NOMO-1 (cell line): ENCODE measurements at regions not wholly inside any gene's neighbourhood (a gene's known extent, or its start where the extent isn't known, plus 50 kb on each side); places are given as distances from the start of the nearest gene placed in this dataset.
"Not testable (repeated sequence)": the region's sequence is repeated elsewhere in the genome, so short reads cannot be mapped to it uniquely, and the experiment has no call there.

Experiments
- DNase-seq, 2 experiments: peaks; one replicate each; lab custom pipeline; 2025; ENCODE audit not compliant: unreplicated experiment in 2 of 2; lab: John Stamatoyannopoulos, UW

DNA sequence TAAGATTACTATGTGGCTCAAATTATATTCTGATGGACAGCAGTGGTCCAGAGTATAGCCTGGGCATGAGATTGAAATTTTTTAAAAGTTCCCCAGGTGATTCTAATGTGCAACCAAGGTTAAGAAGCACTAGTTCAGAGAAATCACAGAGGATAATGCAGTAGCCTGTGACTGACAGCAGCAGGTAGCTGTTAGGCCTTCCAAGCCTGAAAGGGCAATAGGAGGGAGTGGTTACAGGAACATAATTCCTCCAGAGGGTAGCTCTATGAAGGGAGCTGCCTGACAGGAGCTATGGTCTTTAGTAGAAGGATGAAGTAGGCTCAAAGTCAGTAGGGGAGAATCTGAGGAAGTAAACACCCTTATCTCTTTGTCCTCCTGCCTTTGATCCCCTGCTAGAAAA lies 342.9 kb upstream of the PPP2R3A start:
- DNase-seq, result no peak

DNA sequence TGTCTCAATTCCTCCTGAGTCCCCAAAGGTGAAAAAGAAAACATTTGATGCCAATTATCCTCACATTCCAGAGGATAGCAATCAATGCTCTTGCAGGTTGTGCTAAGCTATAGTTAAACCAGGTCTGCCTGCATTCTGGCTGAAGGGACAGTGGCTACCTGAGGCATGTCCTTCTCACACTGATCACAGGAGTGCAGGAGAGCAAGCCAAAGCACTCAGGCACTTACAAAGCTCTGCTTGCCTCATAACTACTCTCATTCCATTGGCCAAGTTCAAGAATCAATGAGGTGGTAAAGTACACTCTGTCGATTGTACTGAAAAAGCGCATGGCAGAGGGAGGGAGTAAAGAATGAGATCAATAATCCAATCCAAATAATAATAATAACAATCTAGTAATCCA lies 342.0 kb upstream of the PPP2R3A start:
- no peak for DNase-seq

DNA sequence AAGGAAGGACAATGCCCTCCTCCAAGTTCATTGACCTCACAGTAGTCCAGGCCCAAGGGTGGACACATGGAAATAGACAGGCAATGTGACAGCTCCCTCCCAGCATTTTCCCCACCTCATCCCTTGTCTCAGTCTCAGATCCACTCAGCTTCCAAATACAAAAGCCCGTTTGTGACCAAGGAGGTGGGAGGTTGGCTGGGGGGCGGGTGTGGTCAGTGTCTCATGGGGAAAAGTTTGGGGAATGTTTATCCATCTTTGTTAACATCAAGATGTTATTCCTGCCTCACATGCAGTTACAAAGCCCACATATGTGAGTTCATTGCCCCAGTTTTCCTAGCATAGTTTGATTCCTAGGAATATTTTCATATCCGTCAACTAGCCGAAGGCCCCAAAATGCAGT lies 338.5 kb upstream of the PPP2R3A start:
- no peak for DNase-seq

DNA sequence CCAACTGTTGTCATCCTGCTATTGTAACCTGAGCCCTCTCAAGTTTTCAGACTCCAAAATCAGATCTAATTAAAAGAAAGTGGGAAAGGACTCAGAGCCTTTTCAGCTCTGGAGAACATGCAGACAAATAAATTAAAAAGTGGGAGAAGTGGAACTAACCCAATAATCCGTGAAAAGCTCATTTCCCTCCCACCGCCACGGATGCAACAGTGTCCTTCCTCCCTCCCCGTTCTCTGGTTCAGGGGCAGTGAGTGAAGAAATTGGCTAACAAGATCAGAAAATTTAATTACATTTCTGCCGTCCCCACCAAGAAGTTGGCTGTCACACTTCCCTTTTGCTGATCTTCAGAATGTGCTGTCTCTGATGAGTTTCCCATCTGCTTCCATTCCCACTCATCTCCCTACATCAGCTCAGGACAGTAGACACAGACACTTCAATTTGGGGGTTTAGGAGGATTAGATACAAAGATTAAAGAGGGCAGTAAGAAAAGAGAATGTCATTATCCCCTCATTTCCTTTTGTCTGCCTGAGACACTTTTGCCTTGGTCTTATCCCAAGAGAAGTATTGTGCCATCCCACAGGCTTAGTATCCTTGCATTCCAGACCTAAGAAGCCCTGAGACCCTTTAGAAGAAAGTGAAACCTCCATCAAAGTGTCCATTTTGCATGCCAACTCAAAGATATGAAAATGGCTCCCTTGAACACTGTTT lies 335.7 kb upstream of the PPP2R3A start:
- DNase-seq, result no peak

DNA sequence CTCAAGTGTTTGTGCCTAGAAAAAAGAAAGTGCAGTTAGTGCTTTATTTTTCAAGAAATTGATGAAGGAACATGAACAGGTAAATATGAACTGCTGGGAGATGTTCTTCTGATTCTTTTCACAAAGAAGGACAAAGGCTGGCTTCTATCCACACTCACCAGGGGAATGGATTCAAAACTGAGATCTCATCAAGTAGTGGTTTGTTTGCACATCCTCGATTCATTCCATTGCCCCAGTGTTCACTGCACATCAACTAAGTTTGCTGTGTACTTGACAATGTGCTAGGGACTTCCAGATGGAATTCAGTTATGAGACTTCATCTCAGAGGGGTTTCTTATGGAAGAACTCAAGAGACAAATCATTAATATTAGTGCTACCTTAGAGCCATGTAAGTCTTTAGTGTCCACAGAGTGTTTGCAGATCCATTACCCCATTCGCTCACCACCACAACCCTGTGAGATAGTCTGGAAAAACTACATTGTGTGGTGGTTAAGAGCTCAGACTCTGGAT lies 332.9 kb upstream of the PPP2R3A start:
- DNase-seq, result no peak

DNA sequence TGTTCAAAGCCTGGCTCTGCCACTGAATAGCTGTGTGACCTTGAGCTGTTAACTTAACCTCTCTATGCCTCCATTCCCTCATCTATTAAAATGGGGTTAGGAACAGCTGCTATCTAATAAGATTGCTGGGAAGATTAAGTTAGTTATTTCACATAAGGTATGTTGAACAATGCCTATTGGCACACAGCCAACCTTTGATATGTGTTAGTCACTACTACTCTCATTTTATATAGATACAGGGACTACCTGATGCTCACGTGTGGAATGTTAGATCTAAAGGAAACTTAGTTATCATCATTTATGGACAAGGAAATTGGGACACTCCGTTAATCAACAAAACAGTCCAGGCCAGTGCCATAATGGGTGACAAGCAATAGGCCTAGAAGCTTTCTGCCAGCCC lies 332.4 kb upstream of the PPP2R3A start:
- DNase-seq, result no peak

DNA sequence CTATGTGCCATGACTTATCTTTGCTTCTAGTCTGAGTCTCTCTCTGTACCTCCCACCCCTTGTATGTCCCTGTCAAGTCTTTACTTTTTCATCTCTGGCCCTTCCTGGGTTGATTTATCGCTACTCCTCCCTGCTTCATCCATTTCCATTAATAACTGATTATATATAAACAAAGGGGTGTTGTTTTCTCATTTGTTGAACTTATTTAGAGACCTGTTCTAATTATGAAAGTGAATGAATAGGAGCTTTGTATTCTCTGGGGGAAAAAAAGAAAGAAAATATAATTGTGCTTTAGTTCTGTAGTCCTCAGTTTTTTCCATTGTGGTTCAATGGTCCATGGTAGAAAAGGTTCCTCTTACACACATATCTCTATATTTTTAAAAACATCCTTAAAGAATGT lies 328.9 kb upstream of the PPP2R3A start:
- DNase-seq, result no peak

DNA sequence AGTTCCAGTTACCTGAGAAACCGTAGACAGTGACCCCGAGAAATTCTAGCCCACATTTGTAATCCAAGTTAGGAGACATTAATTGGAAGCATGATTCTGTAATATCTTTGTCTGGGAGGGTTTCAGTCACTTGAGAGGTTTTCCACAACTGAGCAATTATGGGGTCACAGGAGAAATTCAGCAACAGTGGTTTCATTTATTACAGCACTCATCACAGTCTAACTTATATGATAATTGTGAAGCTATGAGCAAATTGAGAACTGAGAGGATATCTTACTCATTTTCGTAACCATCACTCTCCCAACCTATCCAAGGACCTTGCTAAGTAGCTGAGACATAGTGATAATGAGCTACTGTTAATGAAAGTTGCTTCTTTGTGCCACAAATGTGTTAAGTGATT lies 328.5 kb upstream of the PPP2R3A start:
- DNase-seq, result no peak

DNA sequence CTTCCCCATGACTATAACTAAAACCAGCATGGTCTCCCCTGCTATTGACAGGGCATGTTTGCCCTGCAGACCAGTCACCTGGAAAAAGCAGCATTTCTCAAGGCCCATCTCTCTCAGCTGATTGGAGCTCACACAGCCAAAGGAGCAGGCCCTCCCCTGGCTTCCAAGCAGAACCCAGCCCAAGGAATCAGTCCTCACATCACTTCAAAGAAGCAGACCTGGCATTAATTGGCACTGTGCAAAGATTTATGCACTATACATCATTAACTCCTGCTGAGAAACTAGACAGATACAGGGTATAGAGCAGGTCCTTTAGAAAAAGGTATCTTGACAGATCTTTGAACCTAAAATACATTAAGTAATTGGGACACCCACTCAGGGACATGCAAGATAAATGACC lies 323.8 kb upstream of the PPP2R3A start:
- DNase-seq, result no peak

DNA sequence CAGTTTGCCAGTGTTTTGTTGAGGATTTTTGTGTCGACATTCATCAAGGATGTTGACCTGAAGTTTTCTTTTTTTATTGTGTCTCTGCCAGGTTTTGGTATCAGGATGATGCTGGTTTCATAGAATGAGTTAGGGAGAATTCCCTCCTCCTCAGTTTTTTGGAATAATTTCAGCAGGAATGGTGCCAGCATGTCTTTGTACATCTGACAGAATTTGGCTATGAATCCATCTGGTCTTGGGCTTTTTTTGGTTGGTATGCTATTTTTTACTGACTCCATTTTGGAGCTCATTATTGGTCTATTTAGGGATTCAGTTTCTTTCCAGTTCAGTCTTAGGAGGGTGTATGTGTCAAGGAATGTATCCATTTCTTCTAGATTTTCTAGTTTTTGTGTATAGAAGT lies 320.0 kb upstream of the PPP2R3A start:
- no peak for DNase-seq

DNA sequence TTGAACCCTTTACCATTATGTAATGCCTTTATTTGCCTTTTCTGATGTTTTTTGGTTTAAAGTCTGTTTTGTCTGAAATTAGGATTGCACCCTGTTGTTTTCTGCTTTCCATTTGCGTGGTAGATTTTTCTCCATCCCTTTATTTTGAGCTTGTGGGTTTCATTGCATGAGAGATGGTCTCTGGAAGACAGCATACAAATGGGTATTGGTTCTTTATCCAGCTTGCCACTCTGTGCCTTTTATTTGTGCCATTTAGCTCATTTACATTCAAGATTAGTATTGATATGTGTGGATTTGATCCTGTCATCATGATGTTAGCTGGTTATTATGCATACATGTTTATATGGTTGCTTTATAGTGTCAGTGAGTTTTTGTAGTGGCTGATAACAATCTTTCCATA lies 318.7 kb upstream of the PPP2R3A start:
- DNase-seq, result no peak

DNA sequence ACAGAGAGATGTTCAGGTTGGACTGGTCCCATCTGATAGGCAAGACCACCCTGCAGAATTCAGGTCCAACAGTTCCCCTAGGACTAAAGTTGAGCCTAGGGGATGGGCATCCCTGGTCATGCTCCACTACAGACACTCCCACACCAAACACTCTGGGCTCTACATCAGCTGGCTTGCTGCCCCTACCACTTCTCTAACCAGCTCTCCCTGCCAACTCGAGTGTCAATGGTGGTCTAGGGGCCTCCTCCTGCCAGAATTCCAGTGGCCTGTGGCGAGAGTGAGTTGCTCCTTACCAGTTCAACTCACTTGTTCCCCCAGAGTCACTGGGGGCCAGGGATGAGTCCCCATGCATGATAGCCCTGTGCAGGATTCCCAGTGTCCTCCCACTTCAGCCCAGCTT lies 316.2 kb upstream of the PPP2R3A start:
- DNase-seq, result no peak

DNA sequence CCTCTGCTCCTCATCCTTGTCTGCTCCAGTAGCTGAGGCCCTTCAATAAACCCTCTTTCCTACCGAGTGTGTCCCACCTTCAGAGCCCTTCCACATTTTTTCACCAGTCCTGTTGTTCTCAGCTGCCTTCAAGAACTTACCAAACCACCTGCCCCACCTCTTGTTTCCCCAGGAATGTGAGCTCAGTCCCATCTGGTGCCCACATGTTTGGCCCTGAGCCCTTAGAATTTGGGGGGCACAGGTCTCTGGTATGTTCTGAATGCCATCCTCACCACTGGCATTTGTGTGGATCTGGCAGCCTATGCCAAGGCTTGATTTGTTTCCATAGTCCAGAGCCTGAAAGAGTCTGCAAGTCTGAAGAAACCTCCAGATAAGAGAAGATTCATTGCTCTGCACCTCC lies 315.2 kb upstream of the PPP2R3A start:
- DNase-seq, result no peak

DNA sequence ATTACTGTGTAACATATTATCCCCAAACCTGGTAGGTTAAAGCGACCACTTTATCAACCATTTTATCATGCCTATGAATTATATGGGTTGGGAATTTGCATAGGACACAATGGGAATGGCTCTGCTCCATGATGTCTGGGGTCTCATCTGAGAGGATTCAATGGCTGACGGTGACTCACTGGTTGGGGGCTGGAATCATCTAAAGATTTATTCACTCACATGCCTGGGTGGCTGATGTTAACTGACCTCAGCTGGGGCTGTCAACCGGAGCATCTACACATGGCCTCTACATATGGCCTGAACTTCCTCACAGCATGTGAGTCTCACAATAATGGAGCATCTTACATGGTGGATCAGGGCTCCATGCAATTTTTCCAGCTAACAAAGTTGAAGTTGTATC lies 313.1 kb upstream of the PPP2R3A start:
- no peak for DNase-seq

DNA sequence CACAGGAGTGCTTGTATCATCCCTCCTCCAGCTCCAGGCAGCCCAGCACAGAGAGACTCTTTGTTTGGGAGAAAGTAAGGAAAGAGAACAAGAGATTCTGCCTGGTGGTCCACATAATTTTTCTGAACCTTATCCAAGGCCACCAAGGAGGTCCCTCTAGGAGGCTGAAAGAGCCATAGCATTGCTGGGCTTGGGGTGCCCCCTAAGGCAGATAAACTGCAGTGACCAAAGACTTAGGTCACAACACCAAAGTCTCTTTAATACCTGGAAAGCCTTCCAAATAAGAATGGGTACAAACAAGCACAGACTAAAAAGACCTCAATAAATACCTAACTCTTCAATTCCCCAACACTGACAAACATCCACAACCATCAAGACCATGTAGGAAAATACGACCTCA lies 310.2 kb upstream of the PPP2R3A start:
- DNase-seq, result no peak

DNA sequence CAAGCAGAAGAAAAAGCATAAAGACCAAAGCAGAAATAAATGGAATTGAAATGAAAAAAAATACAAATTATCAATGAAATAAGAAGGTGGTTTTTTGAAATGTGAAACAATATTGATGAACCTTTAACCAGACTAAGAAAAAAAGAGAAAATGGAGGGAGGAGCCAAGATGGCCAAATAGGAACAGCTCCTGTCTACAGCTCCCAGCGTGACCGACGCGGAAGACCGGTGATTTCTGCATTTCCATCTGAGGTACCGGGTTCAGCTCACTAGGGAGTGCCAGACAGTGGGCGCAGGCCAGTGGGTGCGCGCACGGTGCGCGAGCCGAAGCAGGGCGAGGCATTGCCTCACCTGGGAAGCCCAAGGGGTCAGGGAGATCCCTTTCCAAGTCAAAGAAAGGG lies 307.1 kb upstream of the PPP2R3A start:
- DNase-seq, result not testable (repeated sequence)

DNA sequence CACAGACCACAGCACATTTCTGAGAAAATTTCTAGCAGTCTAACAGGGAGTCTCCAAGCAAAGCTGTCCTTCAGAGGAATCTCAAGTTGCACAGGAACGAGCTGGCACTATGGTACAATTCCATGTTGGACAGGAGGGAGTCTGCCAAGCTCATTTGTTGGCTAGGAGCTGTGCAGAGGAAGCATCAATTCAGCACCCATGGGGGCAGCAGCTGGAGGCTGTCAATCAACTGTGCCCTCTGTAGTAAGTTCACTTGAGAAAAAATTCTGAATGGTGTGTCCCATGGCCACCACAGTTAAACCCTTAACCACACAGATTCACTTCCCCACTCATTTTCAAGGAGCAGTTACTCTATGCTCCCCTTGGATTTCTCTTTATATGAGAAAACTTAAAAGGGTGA lies 298.5 kb upstream of the PPP2R3A start:
- DNase-seq, result no peak

DNA sequence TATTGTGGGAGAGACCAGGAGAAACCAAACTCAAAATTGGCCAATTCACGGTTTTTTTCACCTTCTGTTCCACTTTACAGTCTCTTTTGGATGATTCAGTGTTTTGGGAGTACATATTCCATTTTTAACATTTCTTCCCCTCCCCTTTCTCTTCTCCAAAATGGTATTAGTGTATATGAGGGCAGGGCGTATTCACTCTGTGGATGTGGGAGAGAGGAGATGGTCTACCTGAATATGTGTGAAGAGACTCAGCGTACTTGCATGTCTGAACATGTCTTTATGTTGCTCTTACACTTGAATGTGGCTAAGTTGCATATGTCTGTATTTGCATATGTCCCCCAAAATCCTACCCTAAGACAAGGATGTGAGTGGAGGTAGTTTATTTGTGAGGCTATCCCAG lies 291.0 kb upstream of the PPP2R3A start:
- DNase-seq, result no peak

DNA sequence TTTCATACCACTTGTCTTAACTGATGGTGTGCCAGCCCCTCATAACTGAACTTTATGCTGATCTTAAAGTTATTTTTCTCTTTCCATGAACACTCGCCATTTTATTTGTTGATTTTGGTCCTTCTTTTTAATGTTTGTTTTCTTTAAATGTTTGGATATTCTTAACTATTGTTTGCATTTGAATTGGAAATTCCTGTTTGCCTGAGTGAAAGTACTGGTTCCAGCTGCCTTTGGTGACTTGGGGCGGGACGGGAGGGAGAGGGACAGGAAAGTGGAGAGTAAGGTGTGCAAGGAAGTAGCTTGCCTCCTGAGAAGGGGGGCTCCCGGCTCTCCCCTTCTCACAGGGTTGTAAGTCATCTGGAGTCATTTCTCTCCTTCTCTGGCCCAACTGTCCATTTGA lies 287.1 kb upstream of the PPP2R3A start:
- DNase-seq, result no peak

DNA sequence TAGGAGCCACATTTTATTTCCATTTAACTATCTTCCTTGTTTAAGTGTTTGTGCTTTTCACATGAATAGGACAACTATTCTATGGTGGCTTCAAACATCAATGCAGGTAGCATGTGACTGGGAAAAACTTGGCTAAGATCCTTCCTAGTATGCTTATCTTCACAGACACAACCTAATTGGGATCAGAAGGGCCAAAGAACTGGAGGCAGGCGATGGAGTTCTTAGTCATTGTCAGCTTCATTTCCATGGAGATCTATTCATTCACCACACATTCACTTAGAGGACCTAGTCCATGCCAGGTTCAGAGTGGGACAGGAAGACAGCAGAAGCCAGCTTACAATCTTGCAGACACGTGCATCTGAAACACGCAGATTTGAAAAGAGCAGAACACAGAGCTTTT lies 277.5 kb upstream of the PPP2R3A start:
- no peak for DNase-seq

DNA sequence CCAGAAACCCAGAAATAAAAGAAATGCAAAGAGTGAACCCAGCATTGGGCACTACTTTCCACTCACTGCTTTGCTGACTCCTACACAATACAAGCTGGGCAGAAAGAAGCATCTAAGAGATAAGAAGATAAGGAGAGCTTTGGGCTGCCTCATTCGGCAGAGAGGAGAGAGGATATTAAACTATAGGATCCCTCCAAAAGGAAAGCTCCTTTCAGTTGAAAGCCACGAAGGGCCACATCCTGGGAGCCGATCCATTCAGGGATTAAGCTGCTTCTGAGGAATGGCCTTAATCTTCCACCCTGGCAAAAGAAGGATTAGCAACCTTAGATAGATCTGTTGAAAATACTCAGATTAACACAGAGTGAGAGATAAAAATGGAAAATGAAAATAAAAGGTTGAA lies 274.9 kb upstream of the PPP2R3A start:
- DNase-seq, result no peak

DNA sequence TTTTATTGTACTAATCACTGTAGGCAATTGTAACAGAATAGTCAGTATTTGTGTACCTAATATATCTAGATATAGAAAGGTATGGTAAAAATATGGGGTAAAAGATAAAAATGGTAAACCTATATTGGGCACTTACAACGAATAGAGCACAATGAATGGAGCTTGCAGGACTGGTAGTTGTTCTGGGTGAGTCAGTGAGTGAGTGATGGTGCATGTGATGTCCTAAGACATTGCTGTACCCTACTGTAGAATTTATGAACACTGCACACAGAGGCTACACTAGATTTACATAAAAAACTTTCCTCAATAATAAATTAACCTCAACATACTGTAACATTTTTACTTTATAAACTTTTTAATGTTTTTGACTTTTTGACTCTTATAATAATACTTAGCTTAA lies 274.3 kb upstream of the PPP2R3A start:
- DNase-seq, result no peak

DNA sequence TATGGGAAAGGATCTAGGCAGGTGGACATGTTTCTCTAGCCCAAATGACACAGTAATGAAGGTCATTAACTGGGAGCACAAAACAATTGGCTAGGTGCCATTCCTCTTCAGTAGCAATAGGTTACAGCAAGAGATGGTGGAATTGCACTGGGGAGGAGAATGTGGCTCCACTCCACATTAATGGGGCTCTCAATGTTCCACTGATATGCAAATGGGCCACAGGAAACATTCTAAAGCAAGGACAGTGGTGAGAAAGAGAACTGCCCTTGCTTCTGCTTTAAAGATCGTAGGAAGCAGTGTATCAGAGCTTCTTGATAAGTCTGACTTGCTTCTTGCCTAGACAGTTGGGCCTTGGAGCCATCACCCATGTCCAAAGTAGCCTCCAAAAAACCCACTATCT lies 271.4 kb upstream of the PPP2R3A start:
- no peak for DNase-seq
